ENCODE measurements at regions not wholly inside any gene's neighbourhood (a gene's known extent, or its start where the extent isn't known, plus 50 kb on each side); places are given as distances from the start of the nearest gene placed in this dataset.

DNA sequence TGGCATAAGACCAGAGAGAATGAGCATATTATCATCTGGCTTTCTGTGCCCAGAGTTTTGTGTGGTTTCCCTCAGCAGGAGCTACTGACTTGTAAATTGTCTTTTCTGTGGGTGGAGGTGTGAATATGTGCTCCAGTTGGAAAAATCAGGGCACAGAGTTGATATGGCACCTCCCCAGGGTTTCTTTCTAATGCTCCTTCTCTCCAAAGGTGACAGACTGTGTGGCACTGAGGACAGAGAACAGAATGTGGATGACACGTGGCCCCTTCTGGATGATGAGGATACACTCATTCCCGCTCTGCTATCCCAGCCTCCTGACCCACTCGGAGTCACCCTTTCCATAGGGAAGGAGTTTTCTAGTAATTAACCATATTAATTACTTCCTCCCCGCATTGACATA lies 221.0 kb downstream of the ICE1 start:
- no peaks in the 10 kb centered on the region for H3K36me3 Mint-ChIP-seq (ENCODE audit: unreplicated experiment)
- peaks cover 2% of the 10 kb centered on the region for H3K4me1 Mint-ChIP-seq (ENCODE audit: low read depth, unreplicated experiment)
- TF ChIP-seq, protein P1, sequence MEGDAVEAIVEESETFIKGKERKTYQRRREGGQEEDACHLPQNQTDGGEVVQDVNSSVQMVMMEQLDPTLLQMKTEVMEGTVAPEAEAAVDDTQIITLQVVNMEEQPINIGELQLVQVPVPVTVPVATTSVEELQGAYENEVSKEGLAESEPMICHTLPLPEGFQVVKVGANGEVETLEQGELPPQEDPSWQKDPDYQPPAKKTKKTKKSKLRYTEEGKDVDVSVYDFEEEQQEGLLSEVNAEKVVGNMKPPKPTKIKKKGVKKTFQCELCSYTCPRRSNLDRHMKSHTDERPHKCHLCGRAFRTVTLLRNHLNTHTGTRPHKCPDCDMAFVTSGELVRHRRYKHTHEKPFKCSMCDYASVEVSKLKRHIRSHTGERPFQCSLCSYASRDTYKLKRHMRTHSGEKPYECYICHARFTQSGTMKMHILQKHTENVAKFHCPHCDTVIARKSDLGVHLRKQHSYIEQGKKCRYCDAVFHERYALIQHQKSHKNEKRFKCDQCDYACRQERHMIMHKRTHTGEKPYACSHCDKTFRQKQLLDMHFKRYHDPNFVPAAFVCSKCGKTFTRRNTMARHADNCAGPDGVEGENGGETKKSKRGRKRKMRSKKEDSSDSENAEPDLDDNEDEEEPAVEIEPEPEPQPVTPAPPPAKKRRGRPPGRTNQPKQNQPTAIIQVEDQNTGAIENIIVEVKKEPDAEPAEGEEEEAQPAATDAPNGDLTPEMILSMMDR (IDR thresholded peaks at IDR 0.05; ENCODE audit: partially characterized antibody, unreplicated experiment) = no peak
- no peak for DNase-seq
- H3K27ac Mint-ChIP-seq (ENCODE audit: unreplicated experiment) = no peak overlapping the region
- no peaks in the 10 kb centered on the region for H3K27me3 Mint-ChIP-seq (ENCODE audit: unreplicated experiment)
- H3K9me3 Mint-ChIP-seq (ENCODE audit: unreplicated experiment) = no peaks in the 10 kb centered on the region
- no peak overlapping the region for H3K4me3 Mint-ChIP-seq (ENCODE audit: unreplicated experiment)

DNA sequence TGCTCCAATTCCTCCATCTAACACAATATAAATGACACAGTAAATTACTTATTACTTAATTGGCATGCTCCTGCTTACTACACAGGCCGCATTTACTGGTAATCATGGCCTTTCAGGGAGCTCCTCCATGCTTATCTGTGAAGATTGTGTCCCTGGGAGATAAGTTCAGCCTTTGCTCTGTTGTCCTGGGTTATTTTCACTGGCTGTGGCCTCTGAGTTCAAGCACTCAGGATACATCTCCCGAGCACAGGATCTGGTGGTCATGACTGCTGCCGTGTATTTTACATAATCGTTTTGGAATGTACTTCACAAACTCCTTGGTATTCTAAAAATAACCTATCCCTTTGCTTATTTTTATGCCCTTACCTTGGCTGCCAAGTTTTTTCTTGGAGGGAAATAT lies 215.7 kb downstream of the ICE1 start:
- peaks cover 2% of the 10 kb centered on the region for H3K36me3 Mint-ChIP-seq (ENCODE audit: unreplicated experiment)
- H3K9me3 Mint-ChIP-seq (ENCODE audit: unreplicated experiment) = peaks cover 2% of the 10 kb centered on the region
- H3K4me1 Mint-ChIP-seq (ENCODE audit: low read depth, unreplicated experiment) = peaks cover 2% of the 10 kb centered on the region
- TF ChIP-seq, protein P1 (IDR thresholded peaks at IDR 0.05; ENCODE audit: partially characterized antibody, unreplicated experiment) = no peak
- H3K27me3 Mint-ChIP-seq (ENCODE audit: unreplicated experiment) = no peaks in the 10 kb centered on the region
- no peak overlapping the region for H3K4me3 Mint-ChIP-seq (ENCODE audit: unreplicated experiment)
- no peak for DNase-seq
- H3K27ac Mint-ChIP-seq (ENCODE audit: unreplicated experiment) = no peak overlapping the region

DNA sequence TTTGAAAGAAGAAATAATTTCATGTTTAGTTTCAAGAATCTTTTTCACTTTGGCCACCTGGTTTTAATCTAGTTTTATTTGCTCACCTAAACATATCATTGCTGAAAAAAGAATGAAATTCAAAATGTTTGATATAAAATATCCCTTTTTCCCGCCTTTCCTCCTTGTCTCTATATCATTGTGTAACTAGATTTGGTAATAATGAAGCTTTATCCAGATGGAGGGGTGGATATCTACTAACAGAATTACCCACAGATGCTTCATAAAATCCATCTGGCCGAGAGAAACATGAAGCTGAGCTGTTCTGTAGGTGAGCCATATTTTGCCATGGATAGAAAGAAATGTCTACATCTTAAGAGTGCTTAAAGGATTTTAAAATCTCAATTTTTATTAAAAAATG lies 214.7 kb downstream of the ICE1 start:
- H3K9me3 Mint-ChIP-seq (ENCODE audit: unreplicated experiment) = peaks cover 4% of the 10 kb centered on the region
- no peaks in the 10 kb centered on the region for H3K27me3 Mint-ChIP-seq (ENCODE audit: unreplicated experiment)
- TF ChIP-seq, protein P1 (IDR thresholded peaks at IDR 0.05; ENCODE audit: partially characterized antibody, unreplicated experiment) = no peak
- peaks cover 2% of the 10 kb centered on the region for H3K4me1 Mint-ChIP-seq (ENCODE audit: low read depth, unreplicated experiment)
- no peak overlapping the region for H3K4me3 Mint-ChIP-seq (ENCODE audit: unreplicated experiment)
- no peak for DNase-seq
- peaks cover 8% of the 10 kb centered on the region for H3K36me3 Mint-ChIP-seq (ENCODE audit: unreplicated experiment)
- H3K27ac Mint-ChIP-seq (ENCODE audit: unreplicated experiment) = no peak overlapping the region

DNA sequence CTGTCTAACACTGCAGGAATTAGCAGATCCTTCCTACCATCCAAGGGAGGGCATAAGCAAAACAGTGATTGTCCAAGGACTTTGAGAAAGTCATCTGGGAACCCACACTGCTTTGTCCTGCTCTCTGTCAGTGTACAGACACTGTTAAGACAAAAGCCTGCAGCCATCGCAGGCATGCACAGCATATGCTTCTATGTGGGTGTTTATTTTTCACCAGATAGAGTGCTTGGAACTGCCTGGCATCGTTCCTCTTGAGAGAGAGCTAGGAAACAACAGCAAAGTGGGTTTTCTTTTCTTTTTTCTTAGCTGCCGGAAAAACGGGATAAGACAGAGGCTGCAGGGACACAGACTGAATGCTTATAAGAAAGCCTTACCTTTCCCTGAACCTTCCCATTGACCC lies 212.3 kb downstream of the ICE1 start:
- H3K27ac Mint-ChIP-seq (ENCODE audit: unreplicated experiment) = no peak overlapping the region

DNA sequence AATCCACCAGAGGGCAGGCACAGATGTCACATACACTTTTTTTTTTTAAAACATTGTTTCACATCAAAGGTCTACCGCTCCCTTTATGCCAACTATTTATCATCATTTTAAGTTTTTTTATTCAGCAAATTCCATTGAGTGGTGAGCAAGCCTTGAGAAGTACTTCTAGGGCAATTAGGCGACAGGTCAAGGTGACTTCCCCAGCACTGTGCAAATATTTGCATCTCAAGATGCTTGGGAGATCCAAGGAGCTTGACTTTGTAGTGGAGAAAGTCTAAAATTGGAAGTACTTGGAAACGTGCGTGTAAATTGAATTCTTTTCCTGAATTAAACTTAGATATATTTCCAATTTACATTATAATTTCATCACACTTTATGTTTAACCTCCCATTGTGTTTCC lies 211.1 kb downstream of the ICE1 start:
- Mint-ChIP-seq H3K27me3 (ENCODE audit: unreplicated experiment) (peaks cover 2% of the 10 kb centered on the region), H3K4me1 (ENCODE audit: low read depth, unreplicated experiment) (peaks cover 2% of the 10 kb centered on the region), H3K4me3 (ENCODE audit: unreplicated experiment) (no peak overlapping the region), H3K36me3 (ENCODE audit: unreplicated experiment) (peaks cover 8% of the 10 kb centered on the region), H3K27ac (ENCODE audit: unreplicated experiment) (no peak overlapping the region), H3K9me3 (ENCODE audit: unreplicated experiment) (peaks cover 4% of the 10 kb centered on the region)
- DNase-seq = no peak
- TF ChIP-seq, protein P1 (IDR thresholded peaks at IDR 0.05; ENCODE audit: partially characterized antibody, unreplicated experiment) = no peak

More for the DNA sequence above, 212.3 kb downstream of the ICE1 start:
- H3K4me3 Mint-ChIP-seq (ENCODE audit: unreplicated experiment) = no peak overlapping the region
- H3K36me3 Mint-ChIP-seq (ENCODE audit: unreplicated experiment) = peaks cover 8% of the 10 kb centered on the region
- H3K9me3 Mint-ChIP-seq (ENCODE audit: unreplicated experiment) = peaks cover 4% of the 10 kb centered on the region
- TF ChIP-seq, protein P1 (IDR thresholded peaks at IDR 0.05; ENCODE audit: partially characterized antibody, unreplicated experiment) = no peak
- H3K27me3 Mint-ChIP-seq (ENCODE audit: unreplicated experiment) = peaks cover 2% of the 10 kb centered on the region
- no peak for DNase-seq
- H3K4me1 Mint-ChIP-seq (ENCODE audit: low read depth, unreplicated experiment) = peaks cover 2% of the 10 kb centered on the region

Measured in glutamatergic neuron (in vitro differentiated cells).